ENCODE measurements at regions not wholly inside any gene's neighbourhood (a gene's known extent, or its start where the extent isn't known, plus 50 kb on each side); places are given as distances from the start of the nearest gene placed in this dataset.

DNA sequence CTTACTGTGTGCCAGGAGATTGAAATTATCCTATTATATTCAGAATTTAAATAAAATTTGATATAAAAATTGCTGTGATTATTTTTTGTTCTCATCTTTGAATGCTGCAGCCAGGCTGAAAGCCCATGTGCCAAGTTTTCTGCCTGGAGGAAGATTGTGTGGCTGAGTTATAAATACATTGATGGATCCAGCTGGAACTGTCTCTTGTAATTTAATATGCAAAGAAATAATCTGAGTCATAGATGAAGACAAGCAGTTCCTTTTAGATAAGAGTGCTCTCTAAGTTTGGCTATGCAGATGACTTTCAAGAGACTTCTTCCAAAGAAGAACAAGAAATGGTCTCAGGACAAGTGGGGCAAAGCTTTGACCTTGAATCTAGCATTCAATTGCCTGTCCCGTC lies 871.0 kb downstream of the CDH11 start:
- TF ChIP-seq POLR2AphosphoS5 (IDR thresholded peaks at IDR 0.05), result no peak
- TF ChIP-seq, protein P1, sequence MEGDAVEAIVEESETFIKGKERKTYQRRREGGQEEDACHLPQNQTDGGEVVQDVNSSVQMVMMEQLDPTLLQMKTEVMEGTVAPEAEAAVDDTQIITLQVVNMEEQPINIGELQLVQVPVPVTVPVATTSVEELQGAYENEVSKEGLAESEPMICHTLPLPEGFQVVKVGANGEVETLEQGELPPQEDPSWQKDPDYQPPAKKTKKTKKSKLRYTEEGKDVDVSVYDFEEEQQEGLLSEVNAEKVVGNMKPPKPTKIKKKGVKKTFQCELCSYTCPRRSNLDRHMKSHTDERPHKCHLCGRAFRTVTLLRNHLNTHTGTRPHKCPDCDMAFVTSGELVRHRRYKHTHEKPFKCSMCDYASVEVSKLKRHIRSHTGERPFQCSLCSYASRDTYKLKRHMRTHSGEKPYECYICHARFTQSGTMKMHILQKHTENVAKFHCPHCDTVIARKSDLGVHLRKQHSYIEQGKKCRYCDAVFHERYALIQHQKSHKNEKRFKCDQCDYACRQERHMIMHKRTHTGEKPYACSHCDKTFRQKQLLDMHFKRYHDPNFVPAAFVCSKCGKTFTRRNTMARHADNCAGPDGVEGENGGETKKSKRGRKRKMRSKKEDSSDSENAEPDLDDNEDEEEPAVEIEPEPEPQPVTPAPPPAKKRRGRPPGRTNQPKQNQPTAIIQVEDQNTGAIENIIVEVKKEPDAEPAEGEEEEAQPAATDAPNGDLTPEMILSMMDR (IDR thresholded peaks at IDR 0.05; ENCODE audit: poor library complexity, severe bottlenecking), result no peak
- no peak for TF ChIP-seq RAD21 (conservative IDR thresholded peaks at IDR 0.05)
